Upper lobe of left lung (tissue), 6 donors: ENCODE measurements at regions not wholly inside any gene's neighbourhood (a gene's known extent, or its start where the extent isn't known, plus 50 kb on each side); places are given as distances from the start of the nearest gene placed in this dataset.

Source experiments
- ATAC-seq, 2 donors: fragments of 200-7000 bp; cut with Tn5 transposase; one replicate each; pipeline ENCODE4 v1.9.1; 2022; ENCODE audit warnings: mild to moderate bottlenecking in 2 of 2, moderate library complexity in 2 of 2; ENCODE audit not compliant: low FRiP score in 2 of 2
- DNase-seq, 2 donors: peaks; one replicate each; pipeline ENCODE4 v3.0.0-alpha.2; 2019 to 2020
- H3K27ac ChIP-seq, 4 donors: fragments of 200-600 bp; sonication (generic); one replicate each; pipeline ENCODE4 v1.5.1; 2016 to 2019
- H3K27me3 ChIP-seq, 4 donors: fragments of 200-600 bp; sonication (generic); one replicate each; pipeline ENCODE4 v1.5.1; 2017 to 2019
- H3K36me3 ChIP-seq, 4 donors: fragments of 200-600 bp; sonication (generic); one replicate each; pipeline ENCODE4 v1.5.1; 2016 to 2019
- H3K4me1 ChIP-seq, 4 donors: fragments of 200-600 bp; sonication (generic); one replicate each; pipeline ENCODE4 v1.5.1; 2018 to 2019
- H3K4me3 ChIP-seq, 4 donors: fragments of 200-600 bp; sonication (generic); one replicate each; pipeline ENCODE4 v1.5.1; 2017 to 2019; ENCODE audit warnings: mild to moderate bottlenecking in 2 of 4, moderate library complexity in 1 of 4
- H3K9me3 ChIP-seq, 4 donors: fragments of 200-600 bp; sonication (generic); one replicate each; pipeline ENCODE4 v1.5.1; 2018 to 2019
- CTCF ChIP-seq, 6 experiments: fragments of 450-650 bp in 4 of 6; fragments of 200-600 bp in 2 of 6; sonication (generic) in 2 of 6; IDR thresholded peaks; one replicate each; pipeline ENCODE4 v1.5.1; 2016 to 2019; ENCODE audit warnings: antibody characterized with exemption in 6 of 6
- EP300 ChIP-seq, 4 donors: sonication (generic); formaldehyde crosslinking; IDR thresholded peaks; one replicate each; pipeline ENCODE4 v1.5.1; 2017; ENCODE audit warnings: antibody characterized with exemption in 4 of 4, control low read depth in 2 of 4
- POLR2A ChIP-seq, 4 donors: fragments of 450-650 bp; IDR thresholded peaks; one replicate each; pipeline ENCODE4 v1.5.1; 2016 to 2017; ENCODE audit warnings: antibody characterized with exemption in 4 of 4, mild to moderate bottlenecking in 2 of 4
- POLR2AphosphoS5 ChIP-seq, 2 donors: sonication (generic); formaldehyde crosslinking; IDR thresholded peaks; one replicate each; pipeline ENCODE4 v1.5.1; 2017; ENCODE audit warnings: antibody characterized with exemption in 2 of 2
- WGBS, 2 donors: methylation state at CpG; one replicate each; pipeline ENCODE4 v1.1.5; 2017 to 2018; 5-methylcytosine and 5-hydroxymethylcytosine counted together
- donor health status: DM: no; HTN: no; CAD: no; lungs with moderate emphysema.
- donor health status: DM: no; HTN: yes; CAD: no; lungs with severe emphysema.

DNA sequence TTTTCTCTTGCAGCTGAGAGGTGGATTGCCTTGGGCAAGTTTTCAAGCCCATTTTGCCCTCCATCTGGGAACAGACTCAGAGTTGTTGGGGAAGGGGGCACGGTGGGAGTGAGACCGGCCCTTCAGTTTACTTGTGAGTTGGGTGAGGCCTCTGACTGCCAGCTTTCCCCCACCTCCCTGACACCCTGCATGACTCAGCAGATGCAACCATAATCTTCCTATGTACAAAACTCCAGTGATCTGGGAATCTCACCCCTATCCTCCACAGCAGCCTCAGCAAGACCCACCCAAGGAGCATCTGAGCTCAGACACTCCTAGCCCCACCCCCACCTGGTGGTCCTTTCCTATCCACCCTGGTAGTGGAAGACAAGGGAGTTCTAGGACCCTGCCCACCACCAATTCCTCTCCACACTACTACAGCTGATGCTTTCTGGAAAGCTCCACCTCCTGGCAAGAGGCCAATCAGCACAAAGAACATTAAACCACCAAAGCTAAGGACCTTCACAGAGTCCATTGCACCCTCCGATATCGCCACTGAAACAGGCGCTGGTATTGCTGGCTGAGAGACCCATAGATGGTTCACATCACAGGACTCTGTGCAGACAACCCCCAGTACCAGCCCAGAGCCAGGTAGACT lies 99.4 kb upstream of the STK26 start:
- TF ChIP-seq POLR2AphosphoS5 (IDR thresholded peaks at IDR 0.05) (no peak), EP300 (IDR thresholded peaks at IDR 0.05) (no peak), CTCF (IDR thresholded peaks at IDR 0.05) (no peak), POLR2A (IDR thresholded peaks at IDR 0.05) (no peak)

GRCh38 chrX:131938749-131939148 lies 84.4 kb upstream of the STK26 start:
- ATAC-seq, result no peak
- TF ChIP-seq POLR2AphosphoS5 (IDR thresholded peaks at IDR 0.05) (no peak), CTCF (IDR thresholded peaks at IDR 0.05) (no peak)
- Histone ChIP-seq H3K9me3 (no peaks in the 10 kb centered on the region), H3K4me1 (no peaks in the 10 kb centered on the region), H3K27me3 (no peaks in the 10 kb centered on the region), H3K4me3 (no peak overlapping the region), H3K36me3 (no peaks in the 10 kb centered on the region), H3K27ac (no peak overlapping the region)
- WGBS, 2 donors, result 74 to 87% methylated on average over 8 of the region's 8 CpGs
- no peak for DNase-seq

More for the DNA sequence above, 99.4 kb upstream of the STK26 start:
- Histone ChIP-seq H3K4me3 (no peak overlapping the region), H3K27me3 (no peaks in the 10 kb centered on the region), H3K9me3 (no peaks in the 10 kb centered on the region), H3K36me3 (no peaks in the 10 kb centered on the region), H3K27ac (no peak overlapping the region), H3K4me1 (no peaks in the 10 kb centered on the region)
- DNase-seq (no peak), ATAC-seq (no peak)
- 88% methylated on average over 5 of the region's 5 CpGs; no CpG with 5 or more reads in 1 of the 2 donors for WGBS, 2 donors

DNA sequence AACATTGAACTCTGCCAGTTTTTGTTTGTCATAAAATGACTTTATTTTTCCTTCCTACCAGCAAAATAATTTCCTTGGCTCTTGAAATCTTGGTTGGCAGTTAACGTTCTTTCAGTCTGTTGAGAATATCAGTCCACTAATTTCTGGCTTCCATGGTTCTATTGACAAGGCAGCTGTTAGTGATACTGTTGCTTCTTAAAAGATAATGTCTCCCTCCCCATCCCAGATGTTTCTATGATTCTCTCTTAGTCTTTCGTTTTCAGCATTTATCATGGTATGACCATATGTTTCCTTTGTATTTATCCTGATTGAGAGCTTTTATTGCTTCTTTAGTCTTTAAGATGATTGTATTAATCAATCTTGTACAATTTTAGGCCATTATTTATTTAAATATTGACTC lies 81.1 kb upstream of the STK26 start:
- Histone ChIP-seq H3K9me3 (no peaks in the 10 kb centered on the region), H3K27ac (no peak overlapping the region), H3K4me1 (no peaks in the 10 kb centered on the region), H3K36me3 (no peaks in the 10 kb centered on the region), H3K4me3 (no peak overlapping the region), H3K27me3 (no peaks in the 10 kb centered on the region)
- TF ChIP-seq POLR2AphosphoS5 (IDR thresholded peaks at IDR 0.05) (no peak), EP300 (IDR thresholded peaks at IDR 0.05) (no peak), POLR2A (IDR thresholded peaks at IDR 0.05) (no peak), CTCF (IDR thresholded peaks at IDR 0.05) (no peak)
- no peak for ATAC-seq
- no peak for DNase-seq
- WGBS, 2 donors, result 60 to 69% methylated on average over 2 of the region's 2 CpGs

GRCh38 chrX:131944936-131945902 lies 77.9 kb upstream of the STK26 start:
- Histone ChIP-seq H3K27me3 (no peaks in the 10 kb centered on the region), H3K27ac (no peak overlapping the region), H3K9me3 (no peaks in the 10 kb centered on the region), H3K4me1 (no peaks in the 10 kb centered on the region), H3K36me3 (no peaks in the 10 kb centered on the region), H3K4me3 (no peak overlapping the region)
- TF ChIP-seq POLR2AphosphoS5 (IDR thresholded peaks at IDR 0.05) (no peak), POLR2A (IDR thresholded peaks at IDR 0.05) (no peak), CTCF (IDR thresholded peaks at IDR 0.05) (no peak), EP300 (IDR thresholded peaks at IDR 0.05) (no peak)
- ATAC-seq (no peak), DNase-seq (no peak)
- 58 to 74% methylated on average over 7 of the region's 7 CpGs for WGBS, 2 donors
